Testis (tissue), 2 donors: ENCODE measurements at regions not wholly inside any gene's neighbourhood (a gene's known extent, or its start where the extent isn't known, plus 50 kb on each side); places are given as distances from the start of the nearest gene placed in this dataset.

Source experiments
- POLR2A ChIP-seq: fragments of 450-650 bp; IDR thresholded peaks from one replicate; pipeline ENCODE4 v1.6.1; 2017; ENCODE audit warnings: antibody characterized with exemption, mild to moderate bottlenecking, moderate library complexity
- TF ChIP-seq, protein P1 (sequence below), 3 experiments: fragments of 450-650 bp in 2 of 3; fragments of 200-600 bp in 1 of 3; sonication (generic) in 1 of 3; IDR thresholded peaks; one replicate each; pipeline ENCODE4 v1.5.1; 2016 to 2019; ENCODE audit warnings: antibody characterized with exemption in 3 of 3, mild to moderate bottlenecking in 2 of 3, moderate library complexity in 1 of 3

DNA sequence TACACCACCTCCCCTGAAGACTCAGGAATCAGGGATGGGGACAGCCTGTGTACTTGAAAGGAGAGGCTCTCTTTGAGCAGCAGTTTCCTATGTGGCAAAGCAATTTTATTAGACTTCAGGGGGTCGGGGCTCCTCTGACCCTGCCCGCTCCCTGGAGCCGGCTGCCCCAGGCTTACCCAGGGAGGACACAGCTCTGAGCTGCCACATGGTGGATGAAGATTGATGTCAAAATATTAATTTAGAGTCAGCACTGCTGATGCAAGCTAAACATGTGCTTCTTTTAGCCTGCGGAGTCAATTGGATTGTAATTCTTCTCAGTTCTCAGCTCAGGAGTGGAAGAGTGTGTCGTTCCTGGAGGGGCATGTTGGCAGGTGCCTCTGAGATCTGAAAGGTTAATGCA is 606.1 kb downstream of the KIF4B start:
- no peak for TF ChIP-seq POLR2A
- TF ChIP-seq, protein P1, sequence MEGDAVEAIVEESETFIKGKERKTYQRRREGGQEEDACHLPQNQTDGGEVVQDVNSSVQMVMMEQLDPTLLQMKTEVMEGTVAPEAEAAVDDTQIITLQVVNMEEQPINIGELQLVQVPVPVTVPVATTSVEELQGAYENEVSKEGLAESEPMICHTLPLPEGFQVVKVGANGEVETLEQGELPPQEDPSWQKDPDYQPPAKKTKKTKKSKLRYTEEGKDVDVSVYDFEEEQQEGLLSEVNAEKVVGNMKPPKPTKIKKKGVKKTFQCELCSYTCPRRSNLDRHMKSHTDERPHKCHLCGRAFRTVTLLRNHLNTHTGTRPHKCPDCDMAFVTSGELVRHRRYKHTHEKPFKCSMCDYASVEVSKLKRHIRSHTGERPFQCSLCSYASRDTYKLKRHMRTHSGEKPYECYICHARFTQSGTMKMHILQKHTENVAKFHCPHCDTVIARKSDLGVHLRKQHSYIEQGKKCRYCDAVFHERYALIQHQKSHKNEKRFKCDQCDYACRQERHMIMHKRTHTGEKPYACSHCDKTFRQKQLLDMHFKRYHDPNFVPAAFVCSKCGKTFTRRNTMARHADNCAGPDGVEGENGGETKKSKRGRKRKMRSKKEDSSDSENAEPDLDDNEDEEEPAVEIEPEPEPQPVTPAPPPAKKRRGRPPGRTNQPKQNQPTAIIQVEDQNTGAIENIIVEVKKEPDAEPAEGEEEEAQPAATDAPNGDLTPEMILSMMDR (IDR thresholded peaks at IDR 0.05), result no peak
